ENCODE measurements at regions not wholly inside any gene's neighbourhood (a gene's known extent, or its start where the extent isn't known, plus 50 kb on each side); places are given as distances from the start of the nearest gene placed in this dataset.

DNA sequence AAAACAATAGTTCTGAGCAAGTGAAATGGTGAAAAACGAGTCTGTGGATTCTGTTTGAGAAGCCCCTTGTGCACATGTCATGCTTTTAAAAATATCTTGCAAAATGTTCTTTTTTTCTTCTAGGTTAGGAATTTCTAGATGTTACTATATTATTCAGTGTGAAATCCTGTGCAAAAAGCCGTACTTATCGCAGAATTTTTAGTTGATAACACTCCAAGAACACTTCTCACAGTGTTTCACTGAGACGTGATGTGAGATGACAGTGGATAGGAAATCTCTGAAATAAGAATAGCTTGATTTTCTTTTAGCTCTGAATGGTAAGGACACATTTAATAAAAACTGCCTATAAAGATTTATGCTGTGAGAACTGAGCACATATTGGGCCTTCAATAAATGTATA, 234.5 kb downstream of the SNAPC1 start:
- H3K4me3 ChIP-seq (ENCODE audit: control insufficient read depth in 2 of 3, extremely low read depth in 1 of 3, insufficient read depth in 2 of 3, low read depth in 1 of 3, low read length in 3 of 3) = no peak overlapping the region
- H2AFZ ChIP-seq (ENCODE audit: control insufficient read depth, low read length) = no peak overlapping the region
- H3K27ac ChIP-seq (ENCODE audit: control insufficient read depth, insufficient read depth, low read length) = no peak overlapping the region
- H3K36me3 ChIP-seq (ENCODE audit: control insufficient read depth in 2 of 2, extremely low read depth in 1 of 2, insufficient read depth in 2 of 2, low read length in 2 of 2) = no peaks in the 10 kb centered on the region
- no peak for DNase-seq (ENCODE audit: low read depth, low spot score)
- no peak overlapping the region for H3K4me2 ChIP-seq (ENCODE audit: control insufficient read depth, extremely low read depth, insufficient read depth, low read depth, low read length)
- H3K9ac ChIP-seq (ENCODE audit: control insufficient read depth, extremely low read depth, insufficient read depth, low read length) = no peak overlapping the region
- no peaks in the 10 kb centered on the region for H3K79me2 ChIP-seq (ENCODE audit: control insufficient read depth, insufficient read depth, low read length)
- FAIRE-seq = no peak
- H4K20me1 ChIP-seq (ENCODE audit: control insufficient read depth, extremely low read depth, insufficient read depth, low read length) = no peaks in the 10 kb centered on the region
- H3K4me1 ChIP-seq (ENCODE audit: control insufficient read depth, extremely low read depth, insufficient read depth, low read length) = no peaks in the 10 kb centered on the region
- TF ChIP-seq, protein P1, sequence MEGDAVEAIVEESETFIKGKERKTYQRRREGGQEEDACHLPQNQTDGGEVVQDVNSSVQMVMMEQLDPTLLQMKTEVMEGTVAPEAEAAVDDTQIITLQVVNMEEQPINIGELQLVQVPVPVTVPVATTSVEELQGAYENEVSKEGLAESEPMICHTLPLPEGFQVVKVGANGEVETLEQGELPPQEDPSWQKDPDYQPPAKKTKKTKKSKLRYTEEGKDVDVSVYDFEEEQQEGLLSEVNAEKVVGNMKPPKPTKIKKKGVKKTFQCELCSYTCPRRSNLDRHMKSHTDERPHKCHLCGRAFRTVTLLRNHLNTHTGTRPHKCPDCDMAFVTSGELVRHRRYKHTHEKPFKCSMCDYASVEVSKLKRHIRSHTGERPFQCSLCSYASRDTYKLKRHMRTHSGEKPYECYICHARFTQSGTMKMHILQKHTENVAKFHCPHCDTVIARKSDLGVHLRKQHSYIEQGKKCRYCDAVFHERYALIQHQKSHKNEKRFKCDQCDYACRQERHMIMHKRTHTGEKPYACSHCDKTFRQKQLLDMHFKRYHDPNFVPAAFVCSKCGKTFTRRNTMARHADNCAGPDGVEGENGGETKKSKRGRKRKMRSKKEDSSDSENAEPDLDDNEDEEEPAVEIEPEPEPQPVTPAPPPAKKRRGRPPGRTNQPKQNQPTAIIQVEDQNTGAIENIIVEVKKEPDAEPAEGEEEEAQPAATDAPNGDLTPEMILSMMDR (optimal IDR thresholded peaks at IDR 0.05 in 1 of 3, IDR thresholded peaks at IDR 0.05 in 1 of 3, conservative IDR thresholded peaks at IDR 0.05 in 1 of 3; ENCODE audit: extremely low read depth in 1 of 3, insufficient read depth in 2 of 3, low read length in 3 of 3) = no peak
- TF ChIP-seq EZH2 (IDR thresholded peaks at IDR 0.05; ENCODE audit: low read length) = no peak
- H3K27me3 ChIP-seq (ENCODE audit: control insufficient read depth, extremely low read depth, insufficient read depth, low read length) = no peaks in the 10 kb centered on the region
- H3K9me1 ChIP-seq (ENCODE audit: control insufficient read depth, extremely low read depth, insufficient read depth, low read length) = no peaks in the 10 kb centered on the region
- dilution Hi-C loops (cut with MboI; ENCODE audit: extremely low pct_ligation_motif_present, low sequenced_read_pairs) = no loop called here
- H3K9me3 ChIP-seq (ENCODE audit: control insufficient read depth, low read depth, low read length) = no peaks in the 10 kb centered on the region

DNA sequence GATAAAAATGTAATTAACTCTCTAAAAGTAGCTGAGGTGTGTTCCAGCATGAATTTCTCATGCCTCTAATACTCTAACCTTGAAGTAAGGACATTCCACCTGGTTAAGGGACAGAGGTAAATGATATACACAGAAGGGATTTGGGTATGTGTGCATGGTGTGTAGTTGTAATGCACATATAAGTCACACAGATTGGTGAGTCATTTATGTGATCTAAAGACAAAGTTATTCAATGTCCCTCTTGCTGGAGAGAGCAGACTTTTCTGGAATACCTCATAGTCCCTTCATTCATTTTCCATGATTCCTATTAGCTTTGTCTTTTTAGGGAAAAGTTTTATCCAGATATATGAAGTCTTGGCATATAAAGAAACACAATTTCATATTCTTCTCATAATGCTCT, 234.9 kb downstream of the SNAPC1 start:
- no peak for DNase-seq (ENCODE audit: low read depth, low spot score)
- H3K36me3 ChIP-seq (ENCODE audit: control insufficient read depth in 2 of 2, extremely low read depth in 1 of 2, insufficient read depth in 2 of 2, low read length in 2 of 2) = no peaks in the 10 kb centered on the region
- H3K4me2 ChIP-seq (ENCODE audit: control insufficient read depth, extremely low read depth, insufficient read depth, low read depth, low read length) = no peak overlapping the region
- H3K4me1 ChIP-seq (ENCODE audit: control insufficient read depth, extremely low read depth, insufficient read depth, low read length) = peaks cover under 1% of the 10 kb centered on the region
- H3K9ac ChIP-seq (ENCODE audit: control insufficient read depth, extremely low read depth, insufficient read depth, low read length) = no peak overlapping the region
- FAIRE-seq = no peak
- H3K27me3 ChIP-seq (ENCODE audit: control insufficient read depth, extremely low read depth, insufficient read depth, low read length) = no peaks in the 10 kb centered on the region
- H3K4me3 ChIP-seq (ENCODE audit: control insufficient read depth in 2 of 3, extremely low read depth in 1 of 3, insufficient read depth in 2 of 3, low read depth in 1 of 3, low read length in 3 of 3) = no peak overlapping the region
- H3K9me3 ChIP-seq (ENCODE audit: control insufficient read depth, low read depth, low read length) = no peaks in the 10 kb centered on the region
- dilution Hi-C loops (cut with MboI; ENCODE audit: extremely low pct_ligation_motif_present, low sequenced_read_pairs) = no loop called here
- no peak overlapping the region for H3K27ac ChIP-seq (ENCODE audit: control insufficient read depth, insufficient read depth, low read length)
- no peaks in the 10 kb centered on the region for H3K79me2 ChIP-seq (ENCODE audit: control insufficient read depth, insufficient read depth, low read length)
- TF ChIP-seq EZH2 (IDR thresholded peaks at IDR 0.05; ENCODE audit: low read length) = no peak
- TF ChIP-seq, protein P1 (optimal IDR thresholded peaks at IDR 0.05 in 1 of 3, IDR thresholded peaks at IDR 0.05 in 1 of 3, conservative IDR thresholded peaks at IDR 0.05 in 1 of 3; ENCODE audit: extremely low read depth in 1 of 3, insufficient read depth in 2 of 3, low read length in 3 of 3) = no peak
- H4K20me1 ChIP-seq (ENCODE audit: control insufficient read depth, extremely low read depth, insufficient read depth, low read length) = no peaks in the 10 kb centered on the region
- no peaks in the 10 kb centered on the region for H3K9me1 ChIP-seq (ENCODE audit: control insufficient read depth, extremely low read depth, insufficient read depth, low read length)
- no peak overlapping the region for H2AFZ ChIP-seq (ENCODE audit: control insufficient read depth, low read length)

Data from keratinocyte (primary cell).